ENCODE measurements at regions not wholly inside any gene's neighbourhood (a gene's known extent, or its start where the extent isn't known, plus 50 kb on each side); places are given as distances from the start of the nearest gene placed in this dataset.

DNA sequence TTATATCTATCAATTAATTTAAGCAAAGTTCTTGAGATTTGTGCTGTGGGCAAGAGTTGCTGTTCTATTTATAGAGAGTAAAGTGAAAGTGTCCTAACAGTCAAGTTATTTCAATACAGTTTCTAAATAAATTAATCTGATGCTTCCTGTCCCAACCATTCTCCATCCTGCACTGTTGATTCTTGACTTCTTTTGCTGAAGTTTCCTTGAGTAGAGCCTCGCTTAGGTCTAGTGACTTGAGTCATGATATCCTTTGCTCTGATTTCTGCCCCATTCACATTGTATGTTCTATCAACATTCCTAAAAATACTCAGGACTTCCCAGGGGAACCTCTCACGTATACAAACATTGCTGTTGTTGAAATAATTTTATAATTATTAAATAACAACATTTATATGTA, 498.4 kb upstream of the ALCAM start:
- TF ChIP-seq, protein P1, sequence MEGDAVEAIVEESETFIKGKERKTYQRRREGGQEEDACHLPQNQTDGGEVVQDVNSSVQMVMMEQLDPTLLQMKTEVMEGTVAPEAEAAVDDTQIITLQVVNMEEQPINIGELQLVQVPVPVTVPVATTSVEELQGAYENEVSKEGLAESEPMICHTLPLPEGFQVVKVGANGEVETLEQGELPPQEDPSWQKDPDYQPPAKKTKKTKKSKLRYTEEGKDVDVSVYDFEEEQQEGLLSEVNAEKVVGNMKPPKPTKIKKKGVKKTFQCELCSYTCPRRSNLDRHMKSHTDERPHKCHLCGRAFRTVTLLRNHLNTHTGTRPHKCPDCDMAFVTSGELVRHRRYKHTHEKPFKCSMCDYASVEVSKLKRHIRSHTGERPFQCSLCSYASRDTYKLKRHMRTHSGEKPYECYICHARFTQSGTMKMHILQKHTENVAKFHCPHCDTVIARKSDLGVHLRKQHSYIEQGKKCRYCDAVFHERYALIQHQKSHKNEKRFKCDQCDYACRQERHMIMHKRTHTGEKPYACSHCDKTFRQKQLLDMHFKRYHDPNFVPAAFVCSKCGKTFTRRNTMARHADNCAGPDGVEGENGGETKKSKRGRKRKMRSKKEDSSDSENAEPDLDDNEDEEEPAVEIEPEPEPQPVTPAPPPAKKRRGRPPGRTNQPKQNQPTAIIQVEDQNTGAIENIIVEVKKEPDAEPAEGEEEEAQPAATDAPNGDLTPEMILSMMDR (IDR thresholded peaks at IDR 0.05) = no peak
- Histone ChIP-seq H3K4me1 (ENCODE audit: control insufficient read depth in 1 of 2, low read depth in 2 of 2) (no peaks in the 10 kb centered on the region), H3K36me3 (no peaks in the 10 kb centered on the region), H3K27ac (no peak overlapping the region), H3K27me3 (replicated peaks; ENCODE audit: insufficient read depth) (no peaks in the 10 kb centered on the region), H3K4me3 (no peak overlapping the region), H3K9me3 (no peaks in the 10 kb centered on the region)
- DNase-seq (ENCODE audit: low spot score) (no peak), ATAC-seq (ENCODE audit: insufficient number of reproducible peaks, low FRiP score, low read depth) (no peak)

DNA sequence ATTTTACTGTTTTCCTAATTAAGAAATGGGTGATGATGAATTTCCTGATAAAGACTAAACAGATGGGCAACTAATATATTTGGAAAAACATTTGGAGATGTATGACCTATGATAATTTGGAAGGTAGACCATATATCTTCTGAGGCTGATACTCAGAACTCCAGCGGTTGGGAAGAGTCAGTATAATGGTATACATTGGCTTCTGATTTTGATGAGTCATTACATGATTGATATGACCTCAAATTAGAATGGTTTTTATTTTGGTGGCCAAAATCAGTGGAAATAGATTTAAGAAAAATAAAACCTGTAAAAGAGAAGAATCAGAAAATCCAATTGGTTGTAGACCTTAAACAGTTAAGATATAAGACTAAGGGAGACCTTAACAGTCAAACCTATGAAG, 496.4 kb upstream of the ALCAM start:
- H3K9me3 ChIP-seq = no peaks in the 10 kb centered on the region
- no peak overlapping the region for H3K27ac ChIP-seq
- TF ChIP-seq, protein P1 (IDR thresholded peaks at IDR 0.05) = no peak

DNA sequence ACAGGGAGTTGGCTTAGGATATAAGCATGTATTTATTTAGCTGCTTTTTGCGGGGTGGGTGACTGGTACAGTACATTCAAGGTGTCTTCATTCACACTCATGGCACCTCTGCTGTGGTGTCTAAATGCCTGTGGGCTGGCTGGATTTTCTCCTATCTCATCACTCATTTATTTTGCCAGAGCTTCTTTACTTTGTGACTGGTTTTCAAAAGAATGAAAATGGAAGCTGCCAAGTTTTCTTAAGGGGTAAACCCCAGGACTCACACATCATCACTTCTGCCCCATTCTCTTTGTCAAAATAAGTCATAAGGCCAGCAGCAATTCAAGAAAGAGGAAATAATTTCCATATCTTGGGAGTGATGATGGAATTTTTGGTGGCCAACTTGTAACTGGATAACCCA, 493.4 kb upstream of the ALCAM start:
- Histone ChIP-seq H3K9me3 (no peaks in the 10 kb centered on the region), H3K27ac (no peak overlapping the region), H3K4me1 (ENCODE audit: control insufficient read depth in 1 of 2, low read depth in 2 of 2) (no peaks in the 10 kb centered on the region), H3K4me3 (no peak overlapping the region), H3K27me3 (replicated peaks; ENCODE audit: insufficient read depth) (no peaks in the 10 kb centered on the region), H3K36me3 (no peaks in the 10 kb centered on the region)
- TF ChIP-seq, protein P1 (IDR thresholded peaks at IDR 0.05) = no peak
- DNase-seq (ENCODE audit: low spot score) (no peak), ATAC-seq (ENCODE audit: insufficient number of reproducible peaks, low FRiP score, low read depth) (no peak)

More for the DNA sequence above, 496.4 kb upstream of the ALCAM start:
- Histone ChIP-seq H3K4me1 (ENCODE audit: control insufficient read depth in 1 of 2, low read depth in 2 of 2) (no peaks in the 10 kb centered on the region), H3K27me3 (replicated peaks; ENCODE audit: insufficient read depth) (no peaks in the 10 kb centered on the region), H3K4me3 (no peak overlapping the region), H3K36me3 (no peaks in the 10 kb centered on the region)
- no peak for ATAC-seq (ENCODE audit: insufficient number of reproducible peaks, low FRiP score, low read depth)
- no peak for DNase-seq (ENCODE audit: low spot score)

DNA sequence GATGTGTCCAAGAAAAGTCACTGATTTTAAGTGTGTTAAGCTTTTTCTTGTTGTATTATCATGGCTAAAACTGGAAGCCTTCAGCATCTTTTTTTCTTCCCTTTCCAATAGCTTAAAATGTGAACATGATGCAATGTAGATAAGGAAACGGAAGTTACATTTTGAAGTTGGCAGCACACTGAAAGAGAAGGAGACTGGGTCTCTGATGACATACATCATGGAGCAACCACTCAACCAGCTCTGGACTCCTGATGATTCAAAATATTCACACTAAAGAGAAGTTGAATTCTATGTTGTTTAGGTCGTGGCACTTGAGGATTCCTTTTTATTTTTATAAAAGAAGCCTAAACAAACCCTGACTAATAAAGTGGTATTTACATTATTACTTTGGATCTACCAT, 488.3 kb upstream of the ALCAM start:
- no peak overlapping the region for H3K27ac ChIP-seq
- no peaks in the 10 kb centered on the region for H3K27me3 ChIP-seq (replicated peaks; ENCODE audit: insufficient read depth)
- ATAC-seq (ENCODE audit: insufficient number of reproducible peaks, low FRiP score, low read depth) (no peak), DNase-seq (ENCODE audit: low spot score) (no peak)
- no peaks in the 10 kb centered on the region for H3K9me3 ChIP-seq
- no peaks in the 10 kb centered on the region for H3K36me3 ChIP-seq
- H3K4me1 ChIP-seq (ENCODE audit: control insufficient read depth in 1 of 2, low read depth in 2 of 2) = no peaks in the 10 kb centered on the region
- TF ChIP-seq, protein P1 (IDR thresholded peaks at IDR 0.05) = no peak
- no peak overlapping the region for H3K4me3 ChIP-seq

DNA sequence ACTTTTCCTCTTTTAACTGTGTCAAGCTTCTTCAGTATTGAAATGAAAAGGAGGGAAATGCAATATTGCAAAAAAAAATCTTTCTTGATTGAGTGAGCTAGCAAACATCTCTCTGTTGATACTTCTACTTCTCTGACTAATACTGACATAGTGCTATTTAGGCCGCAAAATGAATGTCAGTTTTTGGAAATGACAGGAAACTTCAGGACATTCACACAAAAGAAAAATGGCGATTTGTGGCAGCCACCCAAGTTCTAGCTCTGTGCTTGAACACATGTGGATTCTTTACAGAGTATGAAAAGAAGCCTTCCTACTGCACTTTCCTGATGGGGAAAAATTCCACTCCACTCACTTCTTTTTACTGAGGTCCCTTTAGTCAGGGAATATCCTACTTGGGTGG, 486.8 kb upstream of the ALCAM start:
- H3K9me3 ChIP-seq = no peaks in the 10 kb centered on the region
- ATAC-seq (ENCODE audit: insufficient number of reproducible peaks, low FRiP score, low read depth) = no peak
- H3K27me3 ChIP-seq (replicated peaks; ENCODE audit: insufficient read depth) = no peaks in the 10 kb centered on the region
- H3K27ac ChIP-seq = no peak overlapping the region
- no peaks in the 10 kb centered on the region for H3K36me3 ChIP-seq
- TF ChIP-seq, protein P1 (IDR thresholded peaks at IDR 0.05) = no peak
- DNase-seq (ENCODE audit: low spot score) = no peak
- no peak overlapping the region for H3K4me3 ChIP-seq
- H3K4me1 ChIP-seq (ENCODE audit: control insufficient read depth in 1 of 2, low read depth in 2 of 2) = no peaks in the 10 kb centered on the region

All from thoracic aorta (tissue), 2 donors.